PC-9 (cell line): ENCODE measurements at regions not wholly inside any gene's neighbourhood (a gene's known extent, or its start where the extent isn't known, plus 50 kb on each side); places are given as distances from the start of the nearest gene placed in this dataset.

Experiments
- BruUV-seq: library from RNA; stranded (reverse); fragments of 400-500 nt; replicated peaks from 2 replicates; lab custom pipeline; 2021; lab: Mats Ljungman, UMichigan
- CTCF ChIA-PET: fragments of 300-600 bp; sonication (Branson Sonifier 250); formaldehyde crosslinking; loops from one replicate; lab custom pipeline; 2022; ENCODE audit warnings: antibody characterized with exemption; lab: Charles Lee
- POLR2A ChIA-PET: fragments of 300-600 bp; sonication (Branson Sonifier 250); formaldehyde crosslinking; loops from one replicate; lab custom pipeline; 2022; ENCODE audit warnings: antibody characterized with exemption; ENCODE audit not compliant: unreplicated experiment; lab: Charles Lee
- DNase-seq, 2 experiments: peaks; one replicate each; pipeline versions ENCODE4 v3.0.0 to v3.0.0-alpha.2; 2015 to 2022; ENCODE audit warnings: mixed read lengths in 1 of 2
- H2AFZ ChIP-seq: fragments of 200-600 bp; sonication (generic); 2 replicates; pipeline ENCODE4 v1.8.1; 2017; ENCODE audit warnings: antibody characterized with exemption
- H3F3A ChIP-seq: fragments of 200-600 bp; sonication (generic); 2 replicates; pipeline ENCODE4 v1.8.1; 2017; ENCODE audit warnings: antibody characterized with exemption, mild to moderate bottlenecking, low read depth; ENCODE audit not compliant: insufficient read depth
- H3K27ac ChIP-seq: fragments of 200-600 bp; sonication (generic); 2 replicates; pipeline ENCODE4 v1.6.1; 2016; ENCODE audit warnings: mixed run types
- H3K27me3 ChIP-seq: fragments of 200-600 bp; sonication (generic); 2 replicates; pipeline ENCODE4 v1.6.1; 2016; ENCODE audit warnings: low read depth, mixed run types; ENCODE audit not compliant: insufficient read depth
- H3K36me3 ChIP-seq: fragments of 200-600 bp; sonication (generic); 2 replicates; pipeline ENCODE4 v1.6.1; 2016; ENCODE audit warnings: low read depth, mixed run types
- H3K4me1 ChIP-seq: fragments of 200-600 bp; sonication (generic); replicated peaks from 2 replicates; pipeline ENCODE4 v1.6.1; 2016; ENCODE audit warnings: mixed run types; ENCODE audit not compliant: insufficient read depth
- H3K4me2 ChIP-seq: fragments of 200-600 bp; sonication (generic); 2 replicates; pipeline ENCODE4 v1.6.1; 2017; ENCODE audit warnings: mixed run types
- H3K4me3 ChIP-seq: fragments of 200-600 bp; sonication (generic); 2 replicates; pipeline ENCODE4 v1.6.1; 2016; ENCODE audit warnings: mixed run types
- H3K79me2 ChIP-seq: fragments of 200-600 bp; sonication (generic); 2 replicates; pipeline ENCODE4 v1.6.1; 2017; ENCODE audit warnings: low read depth, mixed run types
- H3K9me2 ChIP-seq: fragments of 200-600 bp; sonication (generic); 2 replicates; pipeline ENCODE4 v1.8.1; 2017; ENCODE audit warnings: mild to moderate bottlenecking; ENCODE audit not compliant: insufficient read depth
- H3K9me3 ChIP-seq: fragments of 200-600 bp; sonication (generic); 2 replicates; pipeline ENCODE4 v1.8.1; 2016; ENCODE audit warnings: low read depth; ENCODE audit not compliant: insufficient read depth
- H4K20me1 ChIP-seq: fragments of 200-600 bp; sonication (generic); 2 replicates; pipeline ENCODE4 v1.8.1; 2017; ENCODE audit not compliant: insufficient read depth
- EZH2 ChIP-seq: fragments of 200-600 bp; sonication (generic); IDR thresholded peaks from 2 replicates; pipeline ENCODE4 v1.8.0; 2017; ENCODE audit warnings: antibody characterized with exemption, low read depth
- intact Hi-C: fragments of 100-400 bp; cut with micrococcal nuclease; formaldehyde crosslinking; loops from one replicate; pipeline ENCODE4 v1.10.0; 2022; ENCODE audit not compliant: unreplicated experiment
- TF ChIP-seq, protein P1 (sequence below): fragments of 200-600 bp; sonication (generic); conservative IDR thresholded peaks from 2 replicates; pipeline ENCODE4 v1.6.1; 2017; ENCODE audit warnings: mixed run types, antibody characterized with exemption, mild to moderate bottlenecking, moderate library complexity

DNA sequence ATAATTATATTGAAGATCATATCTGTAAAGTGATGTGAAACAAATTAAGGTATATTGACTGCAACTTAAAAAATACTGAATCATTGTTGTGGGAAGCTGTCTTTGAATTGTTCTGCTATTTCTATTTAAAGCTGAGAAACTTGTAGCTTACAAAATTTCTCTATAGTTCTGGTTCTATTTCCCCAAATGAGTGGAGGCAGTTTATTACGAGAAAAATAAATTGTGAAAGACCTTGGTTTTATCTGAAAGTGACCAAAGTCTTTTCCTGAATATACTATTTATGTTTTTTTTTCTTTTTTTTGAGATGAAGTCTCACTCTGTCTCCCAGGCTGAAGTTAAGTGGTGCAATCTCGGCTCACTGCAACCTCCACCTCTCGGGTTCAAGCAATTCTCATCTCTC, 165.4 kb downstream of the SH3BGRL start:
- no peaks in the 10 kb centered on the region for H4K20me1 ChIP-seq
- intact Hi-C loops: loop anchor here (10.0 kb wide), 1 partner anchor 172 kb away; no protein-coding TSS in a partner anchor

DNA sequence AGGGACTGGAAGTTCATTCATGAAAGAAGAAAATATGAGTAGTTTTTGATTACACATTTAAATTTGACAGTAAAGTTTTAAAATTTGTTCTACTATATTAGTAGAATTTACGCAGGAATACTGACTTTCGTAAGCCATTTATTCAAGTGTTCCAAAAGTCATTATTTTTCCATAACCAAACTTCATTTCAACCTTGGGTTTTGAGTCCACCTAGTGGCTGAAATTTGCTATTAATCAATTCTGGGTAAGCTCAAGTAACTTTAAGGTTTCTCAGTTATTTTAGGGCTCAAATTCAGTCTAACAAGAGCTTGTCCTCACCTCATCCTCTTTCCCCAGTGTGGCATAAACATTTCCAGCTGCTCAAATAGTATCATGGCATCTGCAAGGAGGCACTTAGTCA, 175.4 kb downstream of the SH3BGRL start:
- Histone ChIP-seq H3F3A (no peaks in the 10 kb centered on the region), H4K20me1 (no peaks in the 10 kb centered on the region), H2AFZ (no peak overlapping the region), H3K9me2 (no peaks in the 10 kb centered on the region), H3K9me3 (no peaks in the 10 kb centered on the region), H3K4me3 (no peak overlapping the region), H3K27ac (no peak overlapping the region), H3K79me2 (no peaks in the 10 kb centered on the region), H3K4me1 (no peaks in the 10 kb centered on the region), H3K36me3 (no peaks in the 10 kb centered on the region), H3K27me3 (no peaks in the 10 kb centered on the region), H3K4me2 (no peak overlapping the region)
- CTCF ChIA-PET: no interaction called here
- TF ChIP-seq, protein P1, sequence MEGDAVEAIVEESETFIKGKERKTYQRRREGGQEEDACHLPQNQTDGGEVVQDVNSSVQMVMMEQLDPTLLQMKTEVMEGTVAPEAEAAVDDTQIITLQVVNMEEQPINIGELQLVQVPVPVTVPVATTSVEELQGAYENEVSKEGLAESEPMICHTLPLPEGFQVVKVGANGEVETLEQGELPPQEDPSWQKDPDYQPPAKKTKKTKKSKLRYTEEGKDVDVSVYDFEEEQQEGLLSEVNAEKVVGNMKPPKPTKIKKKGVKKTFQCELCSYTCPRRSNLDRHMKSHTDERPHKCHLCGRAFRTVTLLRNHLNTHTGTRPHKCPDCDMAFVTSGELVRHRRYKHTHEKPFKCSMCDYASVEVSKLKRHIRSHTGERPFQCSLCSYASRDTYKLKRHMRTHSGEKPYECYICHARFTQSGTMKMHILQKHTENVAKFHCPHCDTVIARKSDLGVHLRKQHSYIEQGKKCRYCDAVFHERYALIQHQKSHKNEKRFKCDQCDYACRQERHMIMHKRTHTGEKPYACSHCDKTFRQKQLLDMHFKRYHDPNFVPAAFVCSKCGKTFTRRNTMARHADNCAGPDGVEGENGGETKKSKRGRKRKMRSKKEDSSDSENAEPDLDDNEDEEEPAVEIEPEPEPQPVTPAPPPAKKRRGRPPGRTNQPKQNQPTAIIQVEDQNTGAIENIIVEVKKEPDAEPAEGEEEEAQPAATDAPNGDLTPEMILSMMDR: peak; percentile 58
- TF ChIP-seq EZH2: no peak
- no TSS peak for BruUV-seq
- DNase-seq: no peak
- POLR2A ChIA-PET: interaction anchor here (0.7 kb wide), 1 partner anchor 146 kb away, joined by 3 read pairs; no protein-coding TSS in a partner anchor
- intact Hi-C loops: loop anchor here (2.0 to 10.0 kb wide), 2 partner anchors 203 to 503 kb away; no protein-coding TSS in a partner anchor

More for the DNA sequence above, 165.4 kb downstream of the SH3BGRL start:
- CTCF ChIA-PET: no interaction called here
- no TSS peak for BruUV-seq
- Histone ChIP-seq H3K4me3 (no peak overlapping the region), H3F3A (no peaks in the 10 kb centered on the region), H3K9me3 (no peaks in the 10 kb centered on the region), H3K9me2 (no peaks in the 10 kb centered on the region), H3K27me3 (no peaks in the 10 kb centered on the region), H3K4me1 (no peaks in the 10 kb centered on the region), H3K4me2 (no peak overlapping the region), H3K79me2 (no peaks in the 10 kb centered on the region), H2AFZ (no peak overlapping the region), H3K27ac (no peak overlapping the region), H3K36me3 (no peaks in the 10 kb centered on the region)
- POLR2A ChIA-PET: no interaction called here
- TF ChIP-seq EZH2: no peak
- TF ChIP-seq, protein P1: no peak
- DNase-seq: no peak

DNA sequence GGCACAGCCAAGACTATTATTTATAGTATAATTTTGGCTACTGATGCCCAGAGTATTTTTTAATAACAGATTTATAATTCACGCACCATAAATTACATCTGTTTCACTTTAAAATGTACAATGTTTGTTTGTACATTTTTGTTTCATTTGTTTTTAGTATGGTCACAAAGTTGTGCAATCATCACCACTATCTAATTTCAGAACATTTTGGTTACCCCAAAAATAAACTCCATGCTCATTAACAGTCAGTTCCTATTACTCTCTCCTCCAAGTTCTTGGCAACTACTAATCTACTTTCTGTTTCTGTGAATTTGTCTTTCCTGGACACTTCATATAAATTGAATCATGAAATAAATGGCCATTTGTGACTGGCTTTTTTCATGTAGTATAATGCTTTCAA, 176.7 kb downstream of the SH3BGRL start:
- ChIA-PET POLR2A (no interaction called here), CTCF (interaction anchor here (0.6 kb wide), 1 partner anchor 202 kb away, joined by 3 read pairs; no protein-coding TSS in a partner anchor)
- Histone ChIP-seq H3F3A (no peaks in the 10 kb centered on the region), H3K9me2 (no peaks in the 10 kb centered on the region), H3K27me3 (no peaks in the 10 kb centered on the region), H3K9me3 (no peaks in the 10 kb centered on the region), H3K4me3 (no peak overlapping the region), H4K20me1 (no peaks in the 10 kb centered on the region), H2AFZ (no peak overlapping the region), H3K27ac (no peak overlapping the region), H3K4me2 (no peak overlapping the region), H3K4me1 (no peaks in the 10 kb centered on the region), H3K36me3 (no peaks in the 10 kb centered on the region), H3K79me2 (no peaks in the 10 kb centered on the region)
- TF ChIP-seq, protein P1: no peak
- TF ChIP-seq EZH2: no peak
- intact Hi-C loops: loop anchor here (10.0 kb wide), 1 partner anchor 504 kb away; no protein-coding TSS in a partner anchor
- no TSS peak for BruUV-seq
- no peak for DNase-seq
